MCF 10A (cell line): ENCODE measurements at regions not wholly inside any gene's neighbourhood (a gene's known extent, or its start where the extent isn't known, plus 50 kb on each side); places are given as distances from the start of the nearest gene placed in this dataset.

Experiments
- BruUV-seq: library from RNA; stranded (reverse); fragments of 400-500 nt; replicated peaks from 2 replicates; lab custom pipeline; 2021; lab: Mats Ljungman, UMichigan
- CTCF ChIA-PET: fragments of 300-600 bp; sonication (Branson Sonifier 250); formaldehyde crosslinking; extraction: SDS; loops from one replicate; lab custom pipeline; 2021; ENCODE audit warnings: antibody characterized with exemption, inconsistent platforms; lab: Yijun Ruan, JAX
- POLR2A ChIA-PET: fragments of 300-600, 350-650 bp; sonication (Branson Sonifier 250); formaldehyde crosslinking; extraction: SDS; loops from one replicate; lab custom pipeline; 2020; ENCODE audit warnings: antibody characterized with exemption, inconsistent platforms; lab: Yijun Ruan, JAX
- DNase-seq: peaks from one replicate; pipeline ENCODE4 v3.0.0-alpha.2; 2018; ENCODE audit not compliant: unreplicated experiment
- H3K27ac Mint-ChIP-seq: one replicate; pipeline ENCODE4 v1.8.0; 2022; ENCODE audit warnings: mild to moderate bottlenecking, low read depth, mixed read lengths; ENCODE audit not compliant: unreplicated experiment
- H3K27me3 Mint-ChIP-seq: one replicate; pipeline ENCODE4 v1.8.0; 2022; ENCODE audit warnings: mixed read lengths; ENCODE audit not compliant: insufficient read depth, unreplicated experiment
- H3K36me3 Mint-ChIP-seq: one replicate; pipeline ENCODE4 v1.8.0; 2022; ENCODE audit warnings: mild to moderate bottlenecking, moderate library complexity, mixed read lengths; ENCODE audit not compliant: insufficient read depth, unreplicated experiment
- H3K4me1 Mint-ChIP-seq: one replicate; pipeline ENCODE4 v1.8.0; 2022; ENCODE audit warnings: mixed read lengths; ENCODE audit not compliant: insufficient read depth, unreplicated experiment
- H3K4me3 Mint-ChIP-seq: one replicate; pipeline ENCODE4 v1.8.0; 2022; ENCODE audit warnings: mild to moderate bottlenecking, moderate library complexity, mixed read lengths; ENCODE audit not compliant: unreplicated experiment
- H3K9me3 Mint-ChIP-seq: one replicate; pipeline ENCODE4 v1.8.0; 2022; ENCODE audit warnings: mixed read lengths; ENCODE audit not compliant: unreplicated experiment
- intact Hi-C: fragments of 100-400 bp; cut with micrococcal nuclease; formaldehyde crosslinking; loops from 2 replicates; pipeline ENCODE4 v1.14.1; 2022
- TF ChIP-seq, protein P1 (sequence below): fragments of 200-600 bp; IDR thresholded peaks from one replicate; pipeline ENCODE4 v1.8.0; 2022; ENCODE audit warnings: antibody characterized with exemption, mild to moderate bottlenecking; ENCODE audit not compliant: unreplicated experiment

DNA sequence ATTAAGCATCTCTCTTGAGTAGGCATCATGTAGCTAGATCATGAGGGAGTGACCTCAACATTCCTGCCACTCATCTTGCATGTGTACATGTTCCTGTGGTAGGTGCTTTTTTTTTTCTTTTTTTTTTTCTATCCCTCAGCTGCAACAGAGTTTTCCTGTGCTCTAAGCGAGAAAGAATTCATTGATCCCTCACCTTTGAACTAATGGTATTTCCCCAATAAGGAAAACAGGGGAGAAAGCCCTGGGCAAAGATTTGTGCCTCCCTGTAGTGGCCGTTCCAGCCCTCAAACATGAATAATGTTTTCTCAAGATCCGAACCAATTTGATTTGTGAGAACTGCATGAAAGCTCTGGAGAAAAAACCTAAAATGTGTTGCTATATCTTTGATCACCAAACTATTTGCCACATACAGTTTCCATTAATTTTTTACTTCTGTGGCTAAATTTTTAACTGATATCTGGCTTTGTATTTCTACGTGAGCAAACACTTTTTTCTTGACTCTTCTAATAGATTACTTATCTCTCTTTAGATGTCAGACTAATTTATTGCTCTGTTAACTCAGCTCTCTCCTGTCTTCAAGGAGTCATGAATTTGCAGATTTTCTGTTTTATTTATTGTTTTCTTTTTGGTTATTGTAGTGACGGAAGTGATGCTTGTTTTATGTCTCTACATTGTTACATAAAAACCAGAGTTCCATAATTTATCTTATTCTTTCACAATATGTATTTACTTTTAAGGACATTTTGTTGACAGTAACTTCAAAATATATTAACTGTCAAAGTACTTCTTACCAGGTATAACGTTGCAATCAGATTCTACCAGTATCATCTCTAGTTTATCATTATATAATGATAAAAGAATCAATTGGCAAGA lies 1396.5 kb downstream of the OTOL1 start:
- Mint-ChIP-seq H3K4me1 (no peaks in the 10 kb centered on the region), H3K27ac (no peak overlapping the region), H3K9me3 (no peaks in the 10 kb centered on the region)

DNA sequence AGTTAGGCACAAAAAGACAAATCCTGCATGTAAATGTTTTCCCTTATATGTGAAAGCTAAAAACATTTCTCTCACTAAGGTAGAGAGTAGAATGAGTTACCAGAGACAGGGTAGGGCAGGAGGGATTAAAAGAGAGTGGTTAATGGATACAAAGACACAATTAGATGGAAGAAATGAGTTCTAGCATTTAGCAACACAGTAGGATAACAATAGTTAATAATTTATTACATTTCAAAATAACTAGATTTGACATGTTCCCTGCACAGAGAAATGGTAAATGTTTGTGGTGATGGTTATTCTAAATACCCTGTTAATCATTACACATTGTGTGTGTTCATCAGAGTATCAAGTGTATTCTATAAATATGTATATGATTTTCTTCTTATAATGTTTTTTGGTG lies 1400.7 kb downstream of the OTOL1 start:
- TF ChIP-seq, protein P1, sequence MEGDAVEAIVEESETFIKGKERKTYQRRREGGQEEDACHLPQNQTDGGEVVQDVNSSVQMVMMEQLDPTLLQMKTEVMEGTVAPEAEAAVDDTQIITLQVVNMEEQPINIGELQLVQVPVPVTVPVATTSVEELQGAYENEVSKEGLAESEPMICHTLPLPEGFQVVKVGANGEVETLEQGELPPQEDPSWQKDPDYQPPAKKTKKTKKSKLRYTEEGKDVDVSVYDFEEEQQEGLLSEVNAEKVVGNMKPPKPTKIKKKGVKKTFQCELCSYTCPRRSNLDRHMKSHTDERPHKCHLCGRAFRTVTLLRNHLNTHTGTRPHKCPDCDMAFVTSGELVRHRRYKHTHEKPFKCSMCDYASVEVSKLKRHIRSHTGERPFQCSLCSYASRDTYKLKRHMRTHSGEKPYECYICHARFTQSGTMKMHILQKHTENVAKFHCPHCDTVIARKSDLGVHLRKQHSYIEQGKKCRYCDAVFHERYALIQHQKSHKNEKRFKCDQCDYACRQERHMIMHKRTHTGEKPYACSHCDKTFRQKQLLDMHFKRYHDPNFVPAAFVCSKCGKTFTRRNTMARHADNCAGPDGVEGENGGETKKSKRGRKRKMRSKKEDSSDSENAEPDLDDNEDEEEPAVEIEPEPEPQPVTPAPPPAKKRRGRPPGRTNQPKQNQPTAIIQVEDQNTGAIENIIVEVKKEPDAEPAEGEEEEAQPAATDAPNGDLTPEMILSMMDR: no peak

More for the DNA sequence above, 1396.5 kb downstream of the OTOL1 start:
- ChIA-PET CTCF (no interaction called here), POLR2A (interaction anchor here (0.5 kb wide), 1 partner anchor 162 kb away, joined by 3 read pairs; no protein-coding TSS in a partner anchor)
- no peaks in the 10 kb centered on the region for H3K36me3 Mint-ChIP-seq
- intact Hi-C loops: no loop called here
- DNase-seq: no peak
- no peak overlapping the region for H3K4me3 Mint-ChIP-seq
- BruUV-seq: no TSS peak
- H3K27me3 Mint-ChIP-seq: no peaks in the 10 kb centered on the region
- TF ChIP-seq, protein P1: no peak

DNA sequence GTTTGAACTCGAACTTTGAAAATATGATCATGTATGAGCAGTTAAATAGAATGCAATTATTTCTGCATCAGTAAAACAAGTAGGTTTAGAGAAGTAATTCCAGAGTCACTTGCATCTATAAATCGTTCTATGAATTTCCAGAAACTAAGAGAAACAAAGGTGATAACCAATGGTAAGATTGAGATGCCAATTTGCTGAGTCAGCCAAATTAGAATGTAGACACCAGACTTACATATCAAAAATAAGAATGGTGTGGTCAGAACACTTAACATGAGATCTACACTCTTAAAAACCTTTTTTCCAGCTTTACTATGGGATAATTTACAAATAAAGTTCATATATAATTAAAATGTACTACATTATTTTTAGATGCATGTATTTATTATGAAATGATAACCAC lies 1435.9 kb downstream of the OTOL1 start:
- TF ChIP-seq, protein P1: no peak
- Mint-ChIP-seq H3K27ac (no peak overlapping the region), H3K4me3 (no peak overlapping the region), H3K36me3 (no peaks in the 10 kb centered on the region), H3K27me3 (no peaks in the 10 kb centered on the region), H3K4me1 (no peaks in the 10 kb centered on the region), H3K9me3 (no peaks in the 10 kb centered on the region)
- intact Hi-C loops: no loop called here
- DNase-seq: no peak
- ChIA-PET POLR2A (no interaction called here), CTCF (no interaction called here)
- BruUV-seq: no TSS peak

More for the DNA sequence above, 1400.7 kb downstream of the OTOL1 start:
- no TSS peak for BruUV-seq
- CTCF ChIA-PET: no interaction called here
- no peak for DNase-seq
- Mint-ChIP-seq H3K27me3 (no peaks in the 10 kb centered on the region), H3K4me1 (no peaks in the 10 kb centered on the region), H3K36me3 (no peaks in the 10 kb centered on the region), H3K9me3 (no peaks in the 10 kb centered on the region), H3K27ac (no peak overlapping the region), H3K4me3 (no peak overlapping the region)
- intact Hi-C loops: no loop called here
- POLR2A ChIA-PET: no interaction called here

DNA sequence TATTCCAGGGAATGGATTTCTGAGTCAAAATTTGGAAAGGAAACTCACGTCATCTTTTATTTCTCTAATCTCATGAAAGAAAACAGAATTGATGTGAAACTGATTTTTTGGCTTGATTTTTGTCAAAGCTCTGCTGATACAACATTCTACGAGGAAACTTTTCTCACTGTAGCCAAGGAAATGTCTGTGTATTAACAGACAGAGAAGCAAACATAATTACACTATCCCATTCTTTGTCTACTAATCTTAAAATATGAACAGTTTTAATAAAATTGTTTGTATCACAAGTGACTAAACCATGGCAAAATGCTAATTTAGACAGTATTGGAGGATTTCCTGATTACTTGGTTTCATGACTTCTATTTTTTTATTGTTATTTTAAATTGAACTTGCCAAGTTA lies 1437.0 kb downstream of the OTOL1 start:
- no TSS peak for BruUV-seq
- Mint-ChIP-seq H3K36me3 (no peaks in the 10 kb centered on the region), H3K4me1 (no peaks in the 10 kb centered on the region), H3K27ac (no peak overlapping the region), H3K9me3 (no peaks in the 10 kb centered on the region), H3K27me3 (no peaks in the 10 kb centered on the region), H3K4me3 (no peak overlapping the region)
- ChIA-PET CTCF (no interaction called here), POLR2A (no interaction called here)
- DNase-seq: no peak
- TF ChIP-seq, protein P1: no peak
- intact Hi-C loops: no loop called here
